HG03097 (cell line): ENCODE measurements at regions not wholly inside any gene's neighbourhood (a gene's known extent, or its start where the extent isn't known, plus 50 kb on each side); places are given as distances from the start of the nearest gene placed in this dataset.

ENCODE experiments used
- ATAC-seq: cut with Tn5 transposase; IDR thresholded peaks from one replicate; pipeline ENCODE4 v1.9.1; 2021; ENCODE audit not compliant: unreplicated experiment, low FRiP score

- ATAC-seq = no peak
Measured at GRCh38 chr5:145141534-145141933, 693.6 kb downstream of the PRELID2 start.

GRCh38 chr5:145130996-145131395, 704.1 kb downstream of the PRELID2 start:
- ATAC-seq = no peak

- no peak for ATAC-seq
Measured at GRCh38 chr5:145129797-145130196, 705.3 kb downstream of the PRELID2 start.

GRCh38 chr5:145124806-145125205, 710.3 kb downstream of the PRELID2 start:
- no peak for ATAC-seq

- no peak for ATAC-seq
Measured at GRCh38 chr5:145118611-145119010, 716.5 kb downstream of the PRELID2 start.

GRCh38 chr5:145118127-145118526, 717.0 kb downstream of the PRELID2 start:
- no peak for ATAC-seq

- no peak for ATAC-seq
Measured at GRCh38 chr5:145117285-145117684, 717.9 kb downstream of the PRELID2 start.

- ATAC-seq = no peak
Measured at GRCh38 chr5:145111420-145111819, 723.7 kb downstream of the PRELID2 start.

GRCh38 chr5:145110834-145111233, 724.3 kb downstream of the PRELID2 start:
- ATAC-seq = no peak

- ATAC-seq = no peak
Measured at GRCh38 chr5:145110181-145110580, 725.0 kb downstream of the PRELID2 start.

- ATAC-seq = no peak
Measured at GRCh38 chr5:145105384-145105783, 729.8 kb downstream of the PRELID2 start.

- ATAC-seq = no peak
Measured at GRCh38 chr5:145104106-145104505, 731.0 kb downstream of the PRELID2 start.

GRCh38 chr5:145101246-145101645, 733.9 kb downstream of the PRELID2 start:
- ATAC-seq = no peak

- no peak for ATAC-seq
Measured at GRCh38 chr5:145090115-145090514, 745.0 kb downstream of the PRELID2 start.

GRCh38 chr5:145084834-145085233, 750.3 kb downstream of the PRELID2 start:
- ATAC-seq = no peak

- ATAC-seq = no peak
Measured at GRCh38 chr5:145077028-145077427, 758.1 kb downstream of the PRELID2 start.

GRCh38 chr5:145076040-145076439, 759.1 kb downstream of the PRELID2 start:
- ATAC-seq = no peak

- no peak for ATAC-seq
Measured at GRCh38 chr5:145072889-145073288, 762.3 kb downstream of the PRELID2 start.

- no peak for ATAC-seq
Measured at GRCh38 chr5:145068721-145069120, 766.4 kb downstream of the PRELID2 start.

GRCh38 chr5:145062280-145063062, 772.7 kb downstream of the PRELID2 start:
- no peak for ATAC-seq

- peak; percentile 98 for ATAC-seq
Measured at GRCh38 chr5:145056800-145057199, 778.3 kb downstream of the PRELID2 start.

GRCh38 chr5:145050181-145050580, 785.0 kb downstream of the PRELID2 start:
- no peak for ATAC-seq

GRCh38 chr5:145044970-145045369, 790.2 kb downstream of the PRELID2 start:
- ATAC-seq = no peak
